ENCODE measurements at regions not wholly inside any gene's neighbourhood (a gene's known extent, or its start where the extent isn't known, plus 50 kb on each side); places are given as distances from the start of the nearest gene placed in this dataset.

GRCh38 chr4:29704059-29704458, 1016.1 kb upstream of the PCDH7 start:
- Histone ChIP-seq H3K4me3 (ENCODE audit: low read depth, low read length) (no peak overlapping the region), H3K4me1 (ENCODE audit: control insufficient read depth, insufficient read depth, low read length, unreplicated experiment) (peaks cover 7% of the 10 kb centered on the region), H3K27ac (ENCODE audit: low read depth, low read length) (no peak overlapping the region), H3K27me3 (ENCODE audit: insufficient read depth, low read length) (no peaks in the 10 kb centered on the region), H3K36me3 (ENCODE audit: insufficient read depth, low read length) (no peaks in the 10 kb centered on the region), H3K79me2 (ENCODE audit: control insufficient read depth, insufficient read depth, low read length, unreplicated experiment) (no peaks in the 10 kb centered on the region), H2AFZ (ENCODE audit: low read length, unreplicated experiment) (no peak overlapping the region)

- peaks cover 16% of the 10 kb centered on the region for H3K4me1 ChIP-seq (ENCODE audit: control insufficient read depth, insufficient read depth, low read length, unreplicated experiment)
- H3K27me3 ChIP-seq (ENCODE audit: insufficient read depth, low read length) = no peaks in the 10 kb centered on the region
- no peaks in the 10 kb centered on the region for H3K36me3 ChIP-seq (ENCODE audit: insufficient read depth, low read length)
- peak overlapping the region; percentile 69 for H2AFZ ChIP-seq (ENCODE audit: low read length, unreplicated experiment)
- peak overlapping the region; percentile 42 for H3K27ac ChIP-seq (ENCODE audit: low read depth, low read length)
- H3K4me3 ChIP-seq (ENCODE audit: low read depth, low read length) = no peak overlapping the region
- H3K79me2 ChIP-seq (ENCODE audit: control insufficient read depth, insufficient read depth, low read length, unreplicated experiment) = no peaks in the 10 kb centered on the region
Measured at GRCh38 chr4:29708473-29708872, 1011.7 kb upstream of the PCDH7 start.

GRCh38 chr4:29710519-29710918, 1009.6 kb upstream of the PCDH7 start:
- no peaks in the 10 kb centered on the region for H3K36me3 ChIP-seq (ENCODE audit: insufficient read depth, low read length)
- H3K4me3 ChIP-seq (ENCODE audit: low read depth, low read length) = no peak overlapping the region
- no peaks in the 10 kb centered on the region for H3K27me3 ChIP-seq (ENCODE audit: insufficient read depth, low read length)
- H2AFZ ChIP-seq (ENCODE audit: low read length, unreplicated experiment) = no peak overlapping the region
- H3K4me1 ChIP-seq (ENCODE audit: control insufficient read depth, insufficient read depth, low read length, unreplicated experiment) = peaks cover 16% of the 10 kb centered on the region
- H3K79me2 ChIP-seq (ENCODE audit: control insufficient read depth, insufficient read depth, low read length, unreplicated experiment) = no peaks in the 10 kb centered on the region
- H3K27ac ChIP-seq (ENCODE audit: low read depth, low read length) = no peak overlapping the region

- H2AFZ ChIP-seq (ENCODE audit: low read length, unreplicated experiment) = no peak overlapping the region
Measured at GRCh38 chr4:29711226-29711625, 1008.9 kb upstream of the PCDH7 start.

GRCh38 chr4:29717287-29718057, 1002.7 kb upstream of the PCDH7 start:
- Histone ChIP-seq H2AFZ (ENCODE audit: low read length, unreplicated experiment) (no peak overlapping the region), H3K27ac (ENCODE audit: low read depth, low read length) (no peak overlapping the region), H3K4me3 (ENCODE audit: low read depth, low read length) (no peak overlapping the region), H3K36me3 (ENCODE audit: insufficient read depth, low read length) (no peaks in the 10 kb centered on the region), H3K27me3 (ENCODE audit: insufficient read depth, low read length) (no peaks in the 10 kb centered on the region), H3K79me2 (ENCODE audit: control insufficient read depth, insufficient read depth, low read length, unreplicated experiment) (no peaks in the 10 kb centered on the region), H3K4me1 (ENCODE audit: control insufficient read depth, insufficient read depth, low read length, unreplicated experiment) (no peaks in the 10 kb centered on the region)

More at GRCh38 chr4:29711226-29711625, 1008.9 kb upstream of the PCDH7 start:
- Histone ChIP-seq H3K36me3 (ENCODE audit: insufficient read depth, low read length) (no peaks in the 10 kb centered on the region), H3K4me3 (ENCODE audit: low read depth, low read length) (no peak overlapping the region), H3K27ac (ENCODE audit: low read depth, low read length) (peak overlapping the region; percentile 32; the same call in 1 of the 2 replicates), H3K27me3 (ENCODE audit: insufficient read depth, low read length) (no peaks in the 10 kb centered on the region), H3K79me2 (ENCODE audit: control insufficient read depth, insufficient read depth, low read length, unreplicated experiment) (no peaks in the 10 kb centered on the region), H3K4me1 (ENCODE audit: control insufficient read depth, insufficient read depth, low read length, unreplicated experiment) (peaks cover 16% of the 10 kb centered on the region)

GRCh38 chr4:29718136-29718535, 1002.0 kb upstream of the PCDH7 start:
- no peak overlapping the region for H3K4me3 ChIP-seq (ENCODE audit: low read depth, low read length)
- H3K4me1 ChIP-seq (ENCODE audit: control insufficient read depth, insufficient read depth, low read length, unreplicated experiment) = no peaks in the 10 kb centered on the region
- H3K36me3 ChIP-seq (ENCODE audit: insufficient read depth, low read length) = no peaks in the 10 kb centered on the region
- H2AFZ ChIP-seq (ENCODE audit: low read length, unreplicated experiment) = no peak overlapping the region
- H3K27me3 ChIP-seq (ENCODE audit: insufficient read depth, low read length) = no peaks in the 10 kb centered on the region
- H3K79me2 ChIP-seq (ENCODE audit: control insufficient read depth, insufficient read depth, low read length, unreplicated experiment) = no peaks in the 10 kb centered on the region
- H3K27ac ChIP-seq (ENCODE audit: low read depth, low read length) = no peak overlapping the region

- Histone ChIP-seq H3K4me3 (ENCODE audit: low read depth, low read length) (no peak overlapping the region), H2AFZ (ENCODE audit: low read length, unreplicated experiment) (no peak overlapping the region), H3K4me1 (ENCODE audit: control insufficient read depth, insufficient read depth, low read length, unreplicated experiment) (no peaks in the 10 kb centered on the region), H3K27ac (ENCODE audit: low read depth, low read length) (no peak overlapping the region), H3K36me3 (ENCODE audit: insufficient read depth, low read length) (no peaks in the 10 kb centered on the region), H3K27me3 (ENCODE audit: insufficient read depth, low read length) (no peaks in the 10 kb centered on the region), H3K79me2 (ENCODE audit: control insufficient read depth, insufficient read depth, low read length, unreplicated experiment) (no peaks in the 10 kb centered on the region)
Measured at GRCh38 chr4:29722253-29722652, 997.9 kb upstream of the PCDH7 start.

GRCh38 chr4:29726938-29727337, 993.2 kb upstream of the PCDH7 start:
- Histone ChIP-seq H3K27me3 (ENCODE audit: insufficient read depth, low read length) (no peaks in the 10 kb centered on the region), H3K79me2 (ENCODE audit: control insufficient read depth, insufficient read depth, low read length, unreplicated experiment) (no peaks in the 10 kb centered on the region), H3K36me3 (ENCODE audit: insufficient read depth, low read length) (no peaks in the 10 kb centered on the region), H3K4me1 (ENCODE audit: control insufficient read depth, insufficient read depth, low read length, unreplicated experiment) (no peaks in the 10 kb centered on the region), H3K4me3 (ENCODE audit: low read depth, low read length) (no peak overlapping the region), H3K27ac (ENCODE audit: low read depth, low read length) (no peak overlapping the region), H2AFZ (ENCODE audit: low read length, unreplicated experiment) (no peak overlapping the region)

- Histone ChIP-seq H3K79me2 (ENCODE audit: control insufficient read depth, insufficient read depth, low read length, unreplicated experiment) (no peaks in the 10 kb centered on the region), H2AFZ (ENCODE audit: low read length, unreplicated experiment) (no peak overlapping the region), H3K36me3 (ENCODE audit: insufficient read depth, low read length) (no peaks in the 10 kb centered on the region), H3K27ac (ENCODE audit: low read depth, low read length) (no peak overlapping the region), H3K4me3 (ENCODE audit: low read depth, low read length) (no peak overlapping the region), H3K27me3 (ENCODE audit: insufficient read depth, low read length) (no peaks in the 10 kb centered on the region), H3K4me1 (ENCODE audit: control insufficient read depth, insufficient read depth, low read length, unreplicated experiment) (no peaks in the 10 kb centered on the region)
Measured at GRCh38 chr4:29734343-29735213, 985.6 kb upstream of the PCDH7 start.

GRCh38 chr4:29756966-29757365, 963.2 kb upstream of the PCDH7 start:
- Histone ChIP-seq H3K27ac (ENCODE audit: low read depth, low read length) (no peak overlapping the region), H3K79me2 (ENCODE audit: control insufficient read depth, insufficient read depth, low read length, unreplicated experiment) (no peaks in the 10 kb centered on the region), H3K36me3 (ENCODE audit: insufficient read depth, low read length) (no peaks in the 10 kb centered on the region), H2AFZ (ENCODE audit: low read length, unreplicated experiment) (no peak overlapping the region), H3K4me1 (ENCODE audit: control insufficient read depth, insufficient read depth, low read length, unreplicated experiment) (no peaks in the 10 kb centered on the region), H3K4me3 (ENCODE audit: low read depth, low read length) (no peak overlapping the region), H3K27me3 (ENCODE audit: insufficient read depth, low read length) (no peaks in the 10 kb centered on the region)
